GM12872 (cell line): ENCODE measurements at regions not wholly inside any gene's neighbourhood (a gene's known extent, or its start where the extent isn't known, plus 50 kb on each side); places are given as distances from the start of the nearest gene placed in this dataset.

ENCODE experiments used
- CTCF ChIP-seq: IDR thresholded peaks from 3 replicates; pipeline ENCODE4 v1.5.1; 2011; ENCODE audit warnings: low read depth, mild to moderate bottlenecking, low read length, moderate library complexity; ENCODE audit not compliant: insufficient read depth

GRCh38 chr3:162072656-162073164 is 576.1 kb downstream of the OTOL1 start:
- no peak for TF ChIP-seq CTCF

- TF ChIP-seq CTCF, result no peak
Measured at GRCh38 chr3:162073422-162073975, 576.9 kb downstream of the OTOL1 start.

GRCh38 chr3:162077108-162077507 is 580.5 kb downstream of the OTOL1 start:
- no peak for TF ChIP-seq CTCF

GRCh38 chr3:162082516-162082915 is 585.9 kb downstream of the OTOL1 start:
- no peak for TF ChIP-seq CTCF

- no peak for TF ChIP-seq CTCF
Measured at GRCh38 chr3:162087361-162087760, 590.8 kb downstream of the OTOL1 start.

- TF ChIP-seq CTCF, result no peak
Measured at GRCh38 chr3:162092751-162093150, 596.1 kb downstream of the OTOL1 start.

- TF ChIP-seq CTCF, result no peak
Measured at GRCh38 chr3:162094301-162094700, 597.7 kb downstream of the OTOL1 start.

- TF ChIP-seq CTCF, result no peak
Measured at GRCh38 chr3:162096874-162097273, 600.3 kb downstream of the OTOL1 start.
